ENCODE measurements at regions not wholly inside any gene's neighbourhood (a gene's known extent, or its start where the extent isn't known, plus 50 kb on each side); places are given as distances from the start of the nearest gene placed in this dataset.
"Not testable (repeated sequence)": the region's sequence is repeated elsewhere in the genome, so short reads cannot be mapped to it uniquely, and the experiment has no call there.

GRCh38 chr4:160493206-160493605, 1390.3 kb downstream of the RAPGEF2 start:
- no peak for DNase-seq (ENCODE audit: low spot score)

- no peak for DNase-seq (ENCODE audit: low spot score)
Observed at GRCh38 chr4:160495356-160495755, 1392.5 kb downstream of the RAPGEF2 start.

- no peak for DNase-seq (ENCODE audit: low spot score)
Observed at GRCh38 chr4:160498211-160498610, 1395.3 kb downstream of the RAPGEF2 start.

- no peak for DNase-seq (ENCODE audit: low spot score)
Observed at GRCh38 chr4:160505724-160506123, 1402.8 kb downstream of the RAPGEF2 start.

- DNase-seq (ENCODE audit: low spot score): no peak
Observed at GRCh38 chr4:160510928-160511327, 1408.0 kb downstream of the RAPGEF2 start.

- DNase-seq (ENCODE audit: low spot score): no peak
Observed at GRCh38 chr4:160514126-160514525, 1411.2 kb downstream of the RAPGEF2 start.

- DNase-seq (ENCODE audit: low spot score): no peak
Observed at GRCh38 chr4:160523231-160523630, 1420.4 kb downstream of the RAPGEF2 start.

GRCh38 chr4:160537681-160538080, 1434.8 kb downstream of the RAPGEF2 start:
- no peak for DNase-seq (ENCODE audit: low spot score)

GRCh38 chr4:160546201-160546600, 1443.3 kb downstream of the RAPGEF2 start:
- DNase-seq (ENCODE audit: low spot score): no peak

- DNase-seq (ENCODE audit: low spot score): not testable (repeated sequence)
Observed at GRCh38 chr4:160549951-160550519, 1447.2 kb downstream of the RAPGEF2 start.

- DNase-seq (ENCODE audit: low spot score): no peak
Observed at GRCh38 chr4:160562661-160563060, 1459.8 kb downstream of the RAPGEF2 start.

GRCh38 chr4:160563552-160564282, 1460.8 kb downstream of the RAPGEF2 start:
- no peak for DNase-seq (ENCODE audit: low spot score)

- DNase-seq (ENCODE audit: low spot score): no peak
Observed at GRCh38 chr4:160567634-160568033, 1464.8 kb downstream of the RAPGEF2 start.

GRCh38 chr4:160570271-160570670, 1467.4 kb downstream of the RAPGEF2 start:
- no peak for DNase-seq (ENCODE audit: low spot score)

- not testable (repeated sequence) for DNase-seq (ENCODE audit: low spot score)
Observed at GRCh38 chr4:160574272-160574671, 1471.4 kb downstream of the RAPGEF2 start.

- DNase-seq (ENCODE audit: low spot score): no peak
Observed at GRCh38 chr4:160580581-160580980, 1477.7 kb downstream of the RAPGEF2 start.

- DNase-seq (ENCODE audit: low spot score): no peak
Observed at GRCh38 chr4:160592258-160592657, 1489.4 kb downstream of the RAPGEF2 start.

GRCh38 chr4:160595646-160596045, 1492.8 kb downstream of the RAPGEF2 start:
- no peak for DNase-seq (ENCODE audit: low spot score)

- DNase-seq (ENCODE audit: low spot score): no peak
Observed at GRCh38 chr4:160604541-160604940, 1501.7 kb downstream of the RAPGEF2 start.

- no peak for DNase-seq (ENCODE audit: low spot score)
Observed at GRCh38 chr4:160611181-160611580, 1508.3 kb downstream of the RAPGEF2 start.

GRCh38 chr4:160631044-160631443, 1528.2 kb downstream of the RAPGEF2 start:
- no peak for DNase-seq (ENCODE audit: low spot score)

- no peak for DNase-seq (ENCODE audit: low spot score)
Observed at GRCh38 chr4:160652790-160653189, 1511.0 kb downstream of the FSTL5 start.

- DNase-seq (ENCODE audit: low spot score): no peak
Observed at GRCh38 chr4:160675550-160675949, 1488.2 kb downstream of the FSTL5 start.

GRCh38 chr4:160685729-160686128, 1478.1 kb downstream of the FSTL5 start:
- no peak for DNase-seq (ENCODE audit: low spot score)

All from HuH-7.5 (cell line).